ENCODE measurements at regions not wholly inside any gene's neighbourhood (a gene's known extent, or its start where the extent isn't known, plus 50 kb on each side); places are given as distances from the start of the nearest gene placed in this dataset.

GRCh38 chr17:79537061-79537460 lies 73.8 kb downstream of the RBFOX3 start:
- no peak overlapping the region for H3K4me3 ChIP-seq (ENCODE audit: low read depth, low read length)
- TF ChIP-seq MAX (IDR thresholded peaks at IDR 0.05; ENCODE audit: low read depth, low read length) (no peak), MYC (IDR thresholded peaks at IDR 0.05; ENCODE audit: low read depth, low read length) (no peak), POLR2A (IDR thresholded peaks at IDR 0.05; ENCODE audit: extremely low read depth, insufficient read length) (no peak), CTCF (IDR thresholded peaks at IDR 0.05; ENCODE audit: low read depth, low read length) (no peak)
- no peak for DNase-seq (ENCODE audit: low read depth)

GRCh38 chr17:79536212-79536840 lies 74.5 kb downstream of the RBFOX3 start:
- no peak overlapping the region for H3K4me3 ChIP-seq (ENCODE audit: low read depth, low read length)
- TF ChIP-seq POLR2A (IDR thresholded peaks at IDR 0.05; ENCODE audit: extremely low read depth, insufficient read length), result no peak
- no peak for TF ChIP-seq MYC (IDR thresholded peaks at IDR 0.05; ENCODE audit: low read depth, low read length)
- TF ChIP-seq MAX (IDR thresholded peaks at IDR 0.05; ENCODE audit: low read depth, low read length), result no peak
- no peak for TF ChIP-seq CTCF (IDR thresholded peaks at IDR 0.05; ENCODE audit: low read depth, low read length)

GRCh38 chr17:79535728-79536025 lies 75.2 kb downstream of the RBFOX3 start:
- DNase-seq (ENCODE audit: low read depth), result no peak
- no peak for TF ChIP-seq MAX (IDR thresholded peaks at IDR 0.05; ENCODE audit: low read depth, low read length)
- no peak for TF ChIP-seq MYC (IDR thresholded peaks at IDR 0.05; ENCODE audit: low read depth, low read length)
- no peak for TF ChIP-seq CTCF (IDR thresholded peaks at IDR 0.05; ENCODE audit: low read depth, low read length)
- TF ChIP-seq POLR2A (IDR thresholded peaks at IDR 0.05; ENCODE audit: extremely low read depth, insufficient read length), result no peak

More at GRCh38 chr17:79536212-79536840, 74.5 kb downstream of the RBFOX3 start:
- no peak for DNase-seq (ENCODE audit: low read depth)

GRCh38 chr17:79534851-79535727 lies 75.8 kb downstream of the RBFOX3 start:
- TF ChIP-seq CTCF (IDR thresholded peaks at IDR 0.05; ENCODE audit: low read depth, low read length) (no peak), MYC (IDR thresholded peaks at IDR 0.05; ENCODE audit: low read depth, low read length) (no peak), POLR2A (IDR thresholded peaks at IDR 0.05; ENCODE audit: extremely low read depth, insufficient read length) (no peak), MAX (IDR thresholded peaks at IDR 0.05; ENCODE audit: low read depth, low read length) (no peak)
- H3K4me3 ChIP-seq (ENCODE audit: low read depth, low read length), result no peak overlapping the region
- no peak for DNase-seq (ENCODE audit: low read depth)

More at GRCh38 chr17:79535728-79536025, 75.2 kb downstream of the RBFOX3 start:
- H3K4me3 ChIP-seq (ENCODE audit: low read depth, low read length), result no peak overlapping the region

GRCh38 chr17:79534111-79534510 lies 76.7 kb downstream of the RBFOX3 start:
- H3K4me3 ChIP-seq (ENCODE audit: low read depth, low read length), result no peak overlapping the region
- TF ChIP-seq POLR2A (IDR thresholded peaks at IDR 0.05; ENCODE audit: extremely low read depth, insufficient read length) (no peak), MYC (IDR thresholded peaks at IDR 0.05; ENCODE audit: low read depth, low read length) (no peak), CTCF (IDR thresholded peaks at IDR 0.05; ENCODE audit: low read depth, low read length) (no peak), MAX (IDR thresholded peaks at IDR 0.05; ENCODE audit: low read depth, low read length) (no peak)
- DNase-seq (ENCODE audit: low read depth), result no peak
